ENCODE measurements at regions not wholly inside any gene's neighbourhood (a gene's known extent, or its start where the extent isn't known, plus 50 kb on each side); places are given as distances from the start of the nearest gene placed in this dataset.

DNA sequence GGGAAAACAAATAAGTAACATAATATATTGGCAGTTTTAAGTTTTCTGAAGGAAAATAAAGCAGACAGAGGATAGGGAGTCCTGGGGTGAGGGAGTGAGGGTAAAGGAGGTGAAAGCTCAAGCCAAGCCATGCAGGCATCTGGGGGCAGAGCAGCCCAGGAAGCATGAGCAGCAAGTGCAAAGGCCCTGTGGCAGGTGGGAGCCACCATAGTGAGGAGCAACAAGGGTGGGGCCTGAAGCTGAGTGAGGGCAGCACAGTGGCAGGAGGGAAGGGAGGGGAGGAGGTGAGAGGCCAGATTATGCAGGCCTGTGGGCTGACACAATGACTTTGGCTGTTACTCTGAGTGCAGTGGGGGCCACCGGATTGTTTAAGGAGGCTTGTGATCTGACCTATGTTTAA is 138.8 kb upstream of the TNR start:
- Histone ChIP-seq H3K4ac (ENCODE audit: low read depth, low read length) (no peak overlapping the region), H2BK20ac (ENCODE audit: low read depth, low read length, poor library complexity, severe bottlenecking) (no peak overlapping the region), H3K9me3 (ENCODE audit: control insufficient read depth, low read depth, low read length) (no peaks in the 10 kb centered on the region), H3K23ac (ENCODE audit: insufficient read length, low read depth, low read length) (no peak overlapping the region), H3K18ac (ENCODE audit: insufficient read length, low read depth, low read length) (no peak overlapping the region), H2BK5ac (ENCODE audit: insufficient read length, low read length) (no peak overlapping the region), H3K27me3 (ENCODE audit: insufficient read depth, low read length) (peaks cover 4% of the 10 kb centered on the region; the same call in 1 of the 2 replicates), H3K79me2 (ENCODE audit: insufficient read depth, low read length) (no peaks in the 10 kb centered on the region), H4K20me1 (ENCODE audit: control insufficient read depth, insufficient read depth, insufficient read length) (no peaks in the 10 kb centered on the region), H3K79me1 (ENCODE audit: insufficient read depth, low read depth, low read length, poor library complexity, severe bottlenecking) (no peaks in the 10 kb centered on the region), H3K27ac (ENCODE audit: insufficient read length, low read depth, low read length) (no peak overlapping the region), H3K4me2 (ENCODE audit: insufficient read depth, insufficient read length, low read length) (no peak overlapping the region), H3K9ac (ENCODE audit: extremely low read depth, insufficient read length, low read length) (no peak overlapping the region), H4K5ac (ENCODE audit: insufficient read length, low read depth, low read length) (no peak overlapping the region), H2BK15ac (ENCODE audit: low read depth, low read length) (no peak overlapping the region), H3K23me2 (ENCODE audit: insufficient read length, low read depth, low read length, poor library complexity, severe bottlenecking) (no peaks in the 10 kb centered on the region), H4K91ac (ENCODE audit: insufficient read length, low read depth, low read length) (no peak overlapping the region), H2AK5ac (ENCODE audit: insufficient read length, low read length) (no peak overlapping the region), H2BK120ac (ENCODE audit: low read depth, low read length, poor library complexity, severe bottlenecking) (no peak overlapping the region), H3K4me1 (ENCODE audit: insufficient read depth, low read length) (peaks cover 3% of the 10 kb centered on the region; the same call in 1 of the 2 replicates), H3T11ph (ENCODE audit: low read length) (no peak overlapping the region), H4K8ac (replicated peaks; ENCODE audit: insufficient read length, low read depth, low read length) (no peak overlapping the region), H3K14ac (ENCODE audit: insufficient read depth, low read length) (no peak overlapping the region), H3K56ac (ENCODE audit: insufficient read length, low read depth, low read length) (no peak overlapping the region), H2AFZ (ENCODE audit: low read length) (no peak overlapping the region), H2BK12ac (ENCODE audit: insufficient read length, low read depth, low read length) (no peak overlapping the region)
- H3K27ac Mint-ChIP-seq: no peak overlapping the region
- peaks cover 51% of the 10 kb centered on the region for H3K27me3 Mint-ChIP-seq (ENCODE audit: low read depth)
- DNase-seq: no peak
- no peak overlapping the region for H3K4me3 Mint-ChIP-seq
- WGBS (ENCODE audit: extremely low coverage, insufficient read length, low lambda C conversion rate): no CpG with 5 or more reads among the region's 1 CpG
- TF ChIP-seq, protein P1, sequence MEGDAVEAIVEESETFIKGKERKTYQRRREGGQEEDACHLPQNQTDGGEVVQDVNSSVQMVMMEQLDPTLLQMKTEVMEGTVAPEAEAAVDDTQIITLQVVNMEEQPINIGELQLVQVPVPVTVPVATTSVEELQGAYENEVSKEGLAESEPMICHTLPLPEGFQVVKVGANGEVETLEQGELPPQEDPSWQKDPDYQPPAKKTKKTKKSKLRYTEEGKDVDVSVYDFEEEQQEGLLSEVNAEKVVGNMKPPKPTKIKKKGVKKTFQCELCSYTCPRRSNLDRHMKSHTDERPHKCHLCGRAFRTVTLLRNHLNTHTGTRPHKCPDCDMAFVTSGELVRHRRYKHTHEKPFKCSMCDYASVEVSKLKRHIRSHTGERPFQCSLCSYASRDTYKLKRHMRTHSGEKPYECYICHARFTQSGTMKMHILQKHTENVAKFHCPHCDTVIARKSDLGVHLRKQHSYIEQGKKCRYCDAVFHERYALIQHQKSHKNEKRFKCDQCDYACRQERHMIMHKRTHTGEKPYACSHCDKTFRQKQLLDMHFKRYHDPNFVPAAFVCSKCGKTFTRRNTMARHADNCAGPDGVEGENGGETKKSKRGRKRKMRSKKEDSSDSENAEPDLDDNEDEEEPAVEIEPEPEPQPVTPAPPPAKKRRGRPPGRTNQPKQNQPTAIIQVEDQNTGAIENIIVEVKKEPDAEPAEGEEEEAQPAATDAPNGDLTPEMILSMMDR (conservative IDR thresholded peaks at IDR 0.05): no peak
- H3K4me1 Mint-ChIP-seq: peaks cover 10 to 11% of the 10 kb centered on the region in 2 experiments
- H3K9me3 Mint-ChIP-seq: no peaks in the 10 kb centered on the region; a peak in 1 of 5 replicates
- H3K36me3 Mint-ChIP-seq (ENCODE audit: insufficient read depth in 1 of 3, low read depth in 3 of 3): no peaks in the 10 kb centered on the region

Data from H9 (cell line).